MCF 10A (cell line): ENCODE measurements at regions not wholly inside any gene's neighbourhood (a gene's known extent, or its start where the extent isn't known, plus 50 kb on each side); places are given as distances from the start of the nearest gene placed in this dataset.

Experiments used
- BruUV-seq: library from RNA; stranded (reverse); fragments of 400-500 nt; replicated peaks from 2 replicates; lab custom pipeline; 2021; lab: Mats Ljungman, UMichigan
- CTCF ChIA-PET: fragments of 300-600 bp; sonication (Branson Sonifier 250); formaldehyde crosslinking; extraction: SDS; loops from one replicate; lab custom pipeline; 2021; ENCODE audit warnings: antibody characterized with exemption, inconsistent platforms; lab: Yijun Ruan, JAX
- POLR2A ChIA-PET: fragments of 300-600, 350-650 bp; sonication (Branson Sonifier 250); formaldehyde crosslinking; extraction: SDS; loops from one replicate; lab custom pipeline; 2020; ENCODE audit warnings: antibody characterized with exemption, inconsistent platforms; lab: Yijun Ruan, JAX
- DNase-seq: peaks from one replicate; pipeline ENCODE4 v3.0.0-alpha.2; 2018; ENCODE audit not compliant: unreplicated experiment
- H3K27ac Mint-ChIP-seq: one replicate; pipeline ENCODE4 v1.8.0; 2022; ENCODE audit warnings: mild to moderate bottlenecking, low read depth, mixed read lengths; ENCODE audit not compliant: unreplicated experiment
- H3K27me3 Mint-ChIP-seq: one replicate; pipeline ENCODE4 v1.8.0; 2022; ENCODE audit warnings: mixed read lengths; ENCODE audit not compliant: insufficient read depth, unreplicated experiment
- H3K36me3 Mint-ChIP-seq: one replicate; pipeline ENCODE4 v1.8.0; 2022; ENCODE audit warnings: mild to moderate bottlenecking, moderate library complexity, mixed read lengths; ENCODE audit not compliant: insufficient read depth, unreplicated experiment
- H3K4me1 Mint-ChIP-seq: one replicate; pipeline ENCODE4 v1.8.0; 2022; ENCODE audit warnings: mixed read lengths; ENCODE audit not compliant: insufficient read depth, unreplicated experiment
- H3K4me3 Mint-ChIP-seq: one replicate; pipeline ENCODE4 v1.8.0; 2022; ENCODE audit warnings: mild to moderate bottlenecking, moderate library complexity, mixed read lengths; ENCODE audit not compliant: unreplicated experiment
- H3K9me3 Mint-ChIP-seq: one replicate; pipeline ENCODE4 v1.8.0; 2022; ENCODE audit warnings: mixed read lengths; ENCODE audit not compliant: unreplicated experiment
- CTCF ChIP-seq: fragments of 200-600 bp; IDR thresholded peaks from one replicate; pipeline ENCODE4 v1.8.0; 2022; ENCODE audit warnings: antibody characterized with exemption, mild to moderate bottlenecking; ENCODE audit not compliant: unreplicated experiment
- intact Hi-C: fragments of 100-400 bp; cut with micrococcal nuclease; formaldehyde crosslinking; loops from 2 replicates; pipeline ENCODE4 v1.14.1; 2022

GRCh38 chr10:3666525-3667302, 118.3 kb downstream of the KLF6 start:
- ChIA-PET CTCF (no interaction called here), POLR2A (interaction anchor here (1.3 kb wide), 1 partner anchor 24 kb away, joined by 3 read pairs; no protein-coding TSS in a partner anchor)
- H3K27ac Mint-ChIP-seq = no peak overlapping the region
- intact Hi-C loops = loop anchor here (5.0 to 10.0 kb wide), 2 partner anchors 98 to 199 kb away; no protein-coding TSS in a partner anchor
- H3K27me3 Mint-ChIP-seq = no peaks in the 10 kb centered on the region
- H3K9me3 Mint-ChIP-seq = no peaks in the 10 kb centered on the region
- no peak for TF ChIP-seq CTCF
- no peak overlapping the region for H3K4me3 Mint-ChIP-seq
- no peaks in the 10 kb centered on the region for H3K36me3 Mint-ChIP-seq
- no peak for DNase-seq
- no TSS peak for BruUV-seq
- peaks cover 12% of the 10 kb centered on the region for H3K4me1 Mint-ChIP-seq

- DNase-seq = no peak
- no TSS peak for BruUV-seq
- ChIA-PET POLR2A (interaction anchor here (0.7 kb wide), 1 partner anchor 132 kb away, joined by 3 read pairs; no protein-coding TSS in a partner anchor), CTCF (no interaction called here)
- Mint-ChIP-seq H3K36me3 (no peaks in the 10 kb centered on the region), H3K4me3 (no peak overlapping the region), H3K4me1 (peaks cover 12% of the 10 kb centered on the region), H3K27me3 (no peaks in the 10 kb centered on the region), H3K27ac (no peak overlapping the region), H3K9me3 (no peaks in the 10 kb centered on the region)
- intact Hi-C loops = loop anchor here (5.0 to 10.0 kb wide), 2 partner anchors 99 to 198 kb away; no protein-coding TSS in a partner anchor
- no peak for TF ChIP-seq CTCF
These were observed 119.6 kb downstream of the KLF6 start for GRCh38 chr10:3665316-3665908.

GRCh38 chr10:3662775-3663174, 122.2 kb downstream of the KLF6 start:
- CTCF ChIA-PET = no interaction called here
- Mint-ChIP-seq H3K9me3 (no peaks in the 10 kb centered on the region), H3K27me3 (no peaks in the 10 kb centered on the region), H3K36me3 (no peaks in the 10 kb centered on the region), H3K4me3 (no peak overlapping the region), H3K4me1 (no peaks in the 10 kb centered on the region), H3K27ac (peak overlapping the region; percentile 5)
- intact Hi-C loops = loop anchor here (10.0 kb wide), 1 partner anchor 102 kb away; no protein-coding TSS in a partner anchor
- POLR2A ChIA-PET = no interaction called here
- no peak for TF ChIP-seq CTCF
- BruUV-seq = no TSS peak
- DNase-seq = no peak

- Mint-ChIP-seq H3K27ac (no peak overlapping the region), H3K9me3 (no peaks in the 10 kb centered on the region), H3K27me3 (no peaks in the 10 kb centered on the region), H3K36me3 (no peaks in the 10 kb centered on the region), H3K4me1 (no peaks in the 10 kb centered on the region), H3K4me3 (no peak overlapping the region)
- ChIA-PET CTCF (no interaction called here), POLR2A (no interaction called here)
- no TSS peak for BruUV-seq
- TF ChIP-seq CTCF = no peak
- intact Hi-C loops = loop anchor here (10.0 kb wide), 1 partner anchor 104 kb away; no protein-coding TSS in a partner anchor
- DNase-seq = no peak
These were observed 123.7 kb downstream of the KLF6 start for GRCh38 chr10:3661271-3661670.
